ENCODE measurements at regions not wholly inside any gene's neighbourhood (a gene's known extent, or its start where the extent isn't known, plus 50 kb on each side); places are given as distances from the start of the nearest gene placed in this dataset.

GRCh38 chr1:60185684-60186083 lies 112.1 kb upstream of the C1orf87 start:
- WGBS = 51% methylated on average over 1 of the region's 1 CpG
- Histone ChIP-seq H3K27ac (ENCODE audit: low read depth in 1 of 2, low read length in 2 of 2) (no peak overlapping the region), H3K9ac (ENCODE audit: low read depth in 1 of 2, low read length in 2 of 2) (no peak overlapping the region), H3K4me1 (ENCODE audit: control insufficient read depth in 4 of 4, insufficient read depth in 4 of 4, low read length in 3 of 4) (no peaks in the 10 kb centered on the region), H3K27me3 (ENCODE audit: control insufficient read depth in 4 of 4, insufficient read depth in 4 of 4, low read length in 3 of 4) (no peaks in the 10 kb centered on the region), H3K36me3 (ENCODE audit: control insufficient read depth in 4 of 4, insufficient read depth in 3 of 4, low read depth in 1 of 4, low read length in 3 of 4) (no peaks in the 10 kb centered on the region), H3K4me3 (ENCODE audit: low read depth in 1 of 3, low read length in 3 of 3) (no peak overlapping the region), H3K9me3 (ENCODE audit: control insufficient read depth in 4 of 4, low read length in 3 of 4) (peaks cover 0 to 2% (median 0%) of the 10 kb centered on the region in 4 donors)
- DNase-seq (ENCODE audit: low spot score) = no peak
- TF ChIP-seq RAD21 (IDR thresholded peaks at IDR 0.05) (no peak), NR2F2 (IDR thresholded peaks at IDR 0.05) (no peak), ATF3 (IDR thresholded peaks at IDR 0.05) (no peak), YY1 (IDR thresholded peaks at IDR 0.05) (no peak), EGR1 (IDR thresholded peaks at IDR 0.05; ENCODE audit: low read depth in 2 of 2) (no peak), RXRA (IDR thresholded peaks at IDR 0.05) (no peak), SP1 (IDR thresholded peaks at IDR 0.05) (no peak), ZBTB33 (IDR thresholded peaks at IDR 0.05) (no peak)

GRCh38 chr1:60184521-60184920 lies 111.0 kb upstream of the C1orf87 start:
- 94% methylated on average over 2 of the region's 2 CpGs for WGBS

More at GRCh38 chr1:60184521-60184920, 111.0 kb upstream of the C1orf87 start:
- H3K4me3 ChIP-seq (ENCODE audit: low read depth in 1 of 3, low read length in 3 of 3) = no peak overlapping the region
- no peak for DNase-seq (ENCODE audit: low spot score)
- TF ChIP-seq HNF4A (conservative IDR thresholded peaks at IDR 0.05) (no peak), RXRA (IDR thresholded peaks at IDR 0.05) (no peak), YY1 (IDR thresholded peaks at IDR 0.05) (no peak), FOXA2 (IDR thresholded peaks at IDR 0.05) (no peak), EGR1 (IDR thresholded peaks at IDR 0.05; ENCODE audit: low read depth in 2 of 2) (no peak), CTCF (IDR thresholded peaks at IDR 0.05; ENCODE audit: low read depth, low read length, missing input control) (no peak), HNF4G (IDR thresholded peaks at IDR 0.05) (no peak)
- TF ChIP-seq, protein P1, sequence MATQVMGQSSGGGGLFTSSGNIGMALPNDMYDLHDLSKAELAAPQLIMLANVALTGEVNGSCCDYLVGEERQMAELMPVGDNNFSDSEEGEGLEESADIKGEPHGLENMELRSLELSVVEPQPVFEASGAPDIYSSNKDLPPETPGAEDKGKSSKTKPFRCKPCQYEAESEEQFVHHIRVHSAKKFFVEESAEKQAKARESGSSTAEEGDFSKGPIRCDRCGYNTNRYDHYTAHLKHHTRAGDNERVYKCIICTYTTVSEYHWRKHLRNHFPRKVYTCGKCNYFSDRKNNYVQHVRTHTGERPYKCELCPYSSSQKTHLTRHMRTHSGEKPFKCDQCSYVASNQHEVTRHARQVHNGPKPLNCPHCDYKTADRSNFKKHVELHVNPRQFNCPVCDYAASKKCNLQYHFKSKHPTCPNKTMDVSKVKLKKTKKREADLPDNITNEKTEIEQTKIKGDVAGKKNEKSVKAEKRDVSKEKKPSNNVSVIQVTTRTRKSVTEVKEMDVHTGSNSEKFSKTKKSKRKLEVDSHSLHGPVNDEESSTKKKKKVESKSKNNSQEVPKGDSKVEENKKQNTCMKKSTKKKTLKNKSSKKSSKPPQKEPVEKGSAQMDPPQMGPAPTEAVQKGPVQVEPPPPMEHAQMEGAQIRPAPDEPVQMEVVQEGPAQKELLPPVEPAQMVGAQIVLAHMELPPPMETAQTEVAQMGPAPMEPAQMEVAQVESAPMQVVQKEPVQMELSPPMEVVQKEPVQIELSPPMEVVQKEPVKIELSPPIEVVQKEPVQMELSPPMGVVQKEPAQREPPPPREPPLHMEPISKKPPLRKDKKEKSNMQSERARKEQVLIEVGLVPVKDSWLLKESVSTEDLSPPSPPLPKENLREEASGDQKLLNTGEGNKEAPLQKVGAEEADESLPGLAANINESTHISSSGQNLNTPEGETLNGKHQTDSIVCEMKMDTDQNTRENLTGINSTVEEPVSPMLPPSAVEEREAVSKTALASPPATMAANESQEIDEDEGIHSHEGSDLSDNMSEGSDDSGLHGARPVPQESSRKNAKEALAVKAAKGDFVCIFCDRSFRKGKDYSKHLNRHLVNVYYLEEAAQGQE (IDR thresholded peaks at IDR 0.05) = no peak
- TF ChIP-seq, protein P2, sequence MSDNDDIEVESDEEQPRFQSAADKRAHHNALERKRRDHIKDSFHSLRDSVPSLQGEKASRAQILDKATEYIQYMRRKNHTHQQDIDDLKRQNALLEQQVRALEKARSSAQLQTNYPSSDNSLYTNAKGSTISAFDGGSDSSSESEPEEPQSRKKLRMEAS (IDR thresholded peaks at IDR 0.05) = no peak
- H3K36me3 ChIP-seq (ENCODE audit: control insufficient read depth in 4 of 4, insufficient read depth in 3 of 4, low read depth in 1 of 4, low read length in 3 of 4) = no peaks in the 10 kb centered on the region
- H3K9ac ChIP-seq (ENCODE audit: low read depth in 1 of 2, low read length in 2 of 2) = no peak overlapping the region
- H3K9me3 ChIP-seq (ENCODE audit: control insufficient read depth in 4 of 4, low read length in 3 of 4) = peaks cover 0 to 2% (median 0%) of the 10 kb centered on the region in 4 donors
- H3K27ac ChIP-seq (ENCODE audit: low read depth in 1 of 2, low read length in 2 of 2) = no peak overlapping the region
- no peaks in the 10 kb centered on the region for H3K4me1 ChIP-seq (ENCODE audit: control insufficient read depth in 4 of 4, insufficient read depth in 4 of 4, low read length in 3 of 4)
- no peaks in the 10 kb centered on the region for H3K27me3 ChIP-seq (ENCODE audit: control insufficient read depth in 4 of 4, insufficient read depth in 4 of 4, low read length in 3 of 4)
